NAMALWA (cell line): ENCODE measurements at regions not wholly inside any gene's neighbourhood (a gene's known extent, or its start where the extent isn't known, plus 50 kb on each side); places are given as distances from the start of the nearest gene placed in this dataset.
"Not testable (repeated sequence)": the region's sequence is repeated elsewhere in the genome, so short reads cannot be mapped to it uniquely, and the experiment has no call there.

Experiments
- DNase-seq: peaks from one replicate; pipeline ENCODE4 v3.0.0-alpha.2; 2015; ENCODE audit warnings: low spot score

DNA sequence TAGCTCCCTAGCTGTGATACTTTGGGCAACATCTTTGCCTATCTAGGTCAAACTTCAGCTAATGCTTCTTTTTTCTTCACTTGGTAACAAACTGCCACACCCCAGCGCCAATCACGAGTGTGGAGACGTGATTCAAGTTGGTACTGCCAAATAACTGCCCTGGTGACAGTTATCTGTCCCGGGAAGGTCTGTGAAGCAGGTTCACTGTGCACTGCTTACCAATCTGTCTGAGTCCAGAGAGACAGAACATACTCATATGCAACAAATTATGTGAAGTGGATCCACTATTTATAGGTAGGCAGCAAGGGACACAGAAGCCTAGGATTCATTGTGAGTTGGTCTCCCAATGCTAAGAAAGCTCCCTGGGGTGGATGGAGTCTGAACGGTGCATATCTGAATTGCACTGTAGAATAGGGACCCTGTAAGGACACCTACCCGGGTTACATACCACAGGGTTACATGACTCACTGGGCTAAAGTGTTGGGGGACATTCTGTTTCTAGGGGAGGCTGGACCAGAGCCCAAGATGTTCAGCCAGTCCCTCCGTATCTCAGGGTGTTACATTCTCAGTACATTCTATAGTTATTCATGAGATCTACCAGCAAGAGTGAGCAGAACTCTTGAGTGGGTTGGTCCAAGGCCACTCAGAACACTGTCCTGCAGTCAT lies 95.4 kb upstream of the STC2 start:
- DNase-seq, result no peak

DNA sequence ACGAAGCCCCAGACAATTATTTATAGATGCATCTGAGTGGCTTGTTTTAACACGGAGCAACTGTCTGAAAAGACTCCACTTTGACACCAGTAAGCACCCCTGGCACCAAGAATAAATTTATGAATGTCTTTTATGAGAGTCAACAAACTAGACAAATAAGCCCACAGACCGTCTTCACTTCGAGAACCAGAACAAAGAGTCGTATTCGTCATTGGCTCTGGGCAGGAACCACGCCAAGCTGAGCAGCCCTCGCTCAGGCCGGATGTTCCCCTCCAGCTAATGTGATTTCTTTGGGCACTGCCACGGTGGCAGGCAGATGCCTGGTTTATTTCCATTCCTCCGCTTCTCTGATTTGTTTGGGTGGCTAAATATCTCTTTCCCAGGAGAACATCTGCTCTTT lies 91.9 kb upstream of the STC2 start:
- DNase-seq, result no peak

DNA sequence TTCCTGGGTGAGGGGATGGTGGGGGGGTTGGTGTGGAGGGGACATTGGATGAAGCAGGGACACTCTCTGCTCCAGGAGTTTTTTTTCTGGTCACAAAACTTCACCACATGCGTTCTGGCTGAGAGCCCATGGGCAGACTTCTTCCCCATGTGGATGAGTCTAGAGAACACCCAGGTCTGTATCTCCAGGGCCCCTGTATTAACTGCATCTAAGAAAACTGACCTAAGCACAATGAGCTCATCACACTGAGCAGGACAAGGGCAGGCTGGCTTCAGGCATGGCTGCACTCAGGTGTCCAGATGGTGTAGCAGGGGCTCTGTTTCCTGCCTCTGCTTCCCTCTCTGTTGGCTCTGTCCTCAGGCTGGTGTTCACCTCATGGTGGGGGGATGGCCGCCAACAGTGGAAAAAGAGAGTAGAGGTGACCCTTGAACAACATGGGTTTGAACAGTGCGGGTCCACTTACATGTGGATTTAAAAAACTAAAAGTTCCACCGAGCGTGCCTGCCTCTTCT lies 85.3 kb upstream of the STC2 start:
- DNase-seq, result no peak

DNA sequence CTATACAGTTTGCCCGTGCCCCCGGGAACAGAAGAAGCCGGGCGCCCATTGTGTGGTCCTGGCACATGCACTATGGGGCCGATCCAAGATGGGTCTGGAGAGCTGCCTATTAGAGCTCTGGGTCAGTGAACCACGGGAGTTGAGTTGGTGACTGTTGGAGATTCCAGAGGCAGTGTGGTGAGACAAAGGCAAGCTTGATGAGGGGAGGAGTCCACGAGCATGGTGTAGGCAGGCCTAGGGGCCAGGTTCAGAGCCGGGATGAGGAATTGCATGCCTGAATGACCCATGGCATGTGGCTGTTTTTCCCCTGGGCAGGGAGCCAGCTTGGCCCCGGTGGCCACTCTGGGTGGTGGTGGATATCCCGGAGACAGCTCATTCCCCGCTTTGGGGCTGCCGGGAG lies 84.4 kb upstream of the STC2 start:
- no peak for DNase-seq

DNA sequence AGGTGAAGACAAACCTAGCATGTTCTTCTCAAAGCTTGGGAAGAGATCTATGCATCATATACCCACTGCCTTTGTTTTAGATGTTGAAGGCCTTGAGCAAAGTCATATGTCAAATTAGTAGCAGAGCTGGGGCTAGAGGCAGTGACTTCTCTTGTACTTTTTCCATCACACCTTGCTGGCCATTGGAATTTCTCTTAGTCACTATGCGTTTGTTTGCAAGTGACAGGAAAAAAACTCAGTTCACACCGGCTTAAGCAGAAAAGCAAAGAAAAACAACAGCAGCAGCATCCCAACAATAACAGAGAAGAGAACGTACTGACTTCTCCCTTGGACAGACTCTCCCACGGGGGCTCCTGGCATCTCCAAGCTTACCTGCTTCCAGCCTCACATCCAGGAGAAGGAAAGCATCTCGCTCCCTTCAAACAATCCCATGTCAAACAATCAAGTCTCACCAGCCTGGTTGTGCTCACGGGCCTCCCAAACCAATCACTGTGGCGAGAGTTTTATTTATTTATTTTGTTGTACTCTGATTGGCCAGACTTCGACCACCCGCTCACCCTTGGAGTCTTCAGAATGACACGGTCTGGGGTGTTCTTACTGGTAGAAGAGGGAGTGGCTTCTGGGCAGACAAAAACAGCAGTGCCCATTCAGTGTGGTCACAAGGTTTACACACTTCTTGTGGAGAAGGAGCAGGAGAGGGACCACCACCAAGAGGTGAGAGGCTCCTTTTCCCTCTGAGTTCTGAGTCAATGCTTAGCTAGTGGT lies 83.8 kb upstream of the STC2 start:
- no peak for DNase-seq

DNA sequence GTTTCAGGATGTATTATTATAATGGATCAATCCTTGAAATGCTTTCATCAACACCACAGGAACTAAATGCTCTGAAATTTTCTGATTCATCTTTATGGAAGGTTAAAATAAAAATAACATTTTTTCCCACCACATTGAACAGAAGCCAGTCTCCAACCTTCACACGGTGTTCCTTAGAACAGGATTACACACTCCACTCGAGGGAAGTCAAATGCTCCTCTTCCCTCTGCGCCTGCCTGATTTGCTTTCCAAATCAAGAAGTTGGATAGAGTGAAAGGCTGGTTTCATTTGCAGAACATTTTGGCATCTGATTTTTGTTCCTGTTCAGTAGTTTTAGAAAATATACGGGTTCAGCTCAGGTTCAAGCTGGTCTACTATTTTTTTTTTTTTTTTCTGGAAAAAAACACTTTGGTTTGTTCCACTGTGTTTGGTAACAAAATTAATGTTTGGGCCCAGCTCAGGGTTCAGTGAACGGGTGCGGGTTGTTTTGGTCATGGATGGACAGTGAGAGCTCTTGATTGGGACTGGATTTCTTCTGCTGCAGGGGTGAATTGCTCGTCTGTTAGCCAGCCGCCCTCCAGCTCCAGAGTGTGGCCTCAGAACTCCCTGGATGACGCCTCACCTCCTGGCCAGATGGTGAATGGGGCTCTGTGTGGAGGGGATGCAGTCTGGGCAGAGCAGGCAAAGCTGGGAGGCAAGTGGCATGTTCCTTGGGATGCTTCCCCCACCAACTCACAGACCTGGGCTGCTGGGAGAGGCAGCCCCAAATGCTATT lies 82.4 kb upstream of the STC2 start:
- no peak for DNase-seq

DNA sequence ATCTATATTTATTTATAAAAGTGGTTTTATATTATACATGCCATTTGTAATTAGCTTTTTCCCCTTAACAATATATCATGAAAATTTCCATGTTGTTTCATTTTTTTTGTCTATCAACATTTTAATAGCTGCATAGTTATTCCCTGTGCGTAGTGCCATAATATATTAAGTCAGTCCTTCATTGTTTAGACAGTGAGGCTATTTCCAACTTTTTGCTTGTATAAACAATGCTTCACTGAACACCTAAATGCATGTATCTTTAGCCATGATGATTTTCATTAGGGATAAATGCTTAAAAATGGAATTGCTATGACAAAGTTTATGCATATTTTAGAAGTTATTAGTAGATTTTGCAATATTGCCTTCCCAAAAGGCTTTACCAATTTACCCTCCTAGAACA lies 80.7 kb upstream of the STC2 start:
- no peak for DNase-seq

DNA sequence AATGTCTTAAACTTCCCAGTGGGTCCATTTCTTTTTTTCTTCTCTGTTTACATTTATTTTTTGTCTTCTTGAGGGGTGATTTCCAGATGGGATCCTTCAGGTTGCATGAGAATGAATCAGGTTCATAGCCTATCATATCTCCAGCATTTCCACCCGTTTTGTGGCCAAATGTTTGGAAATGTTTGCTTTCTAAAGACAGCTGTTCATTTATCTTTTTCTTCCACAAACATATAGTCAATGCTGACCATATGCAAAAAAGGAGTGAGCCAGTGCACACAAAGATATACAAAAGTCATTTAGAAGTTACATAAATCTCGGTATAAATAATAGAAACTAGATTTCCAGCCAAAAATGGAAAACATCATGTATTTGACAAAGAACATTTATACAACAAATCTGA lies 71.6 kb upstream of the STC2 start:
- DNase-seq, result no peak

DNA sequence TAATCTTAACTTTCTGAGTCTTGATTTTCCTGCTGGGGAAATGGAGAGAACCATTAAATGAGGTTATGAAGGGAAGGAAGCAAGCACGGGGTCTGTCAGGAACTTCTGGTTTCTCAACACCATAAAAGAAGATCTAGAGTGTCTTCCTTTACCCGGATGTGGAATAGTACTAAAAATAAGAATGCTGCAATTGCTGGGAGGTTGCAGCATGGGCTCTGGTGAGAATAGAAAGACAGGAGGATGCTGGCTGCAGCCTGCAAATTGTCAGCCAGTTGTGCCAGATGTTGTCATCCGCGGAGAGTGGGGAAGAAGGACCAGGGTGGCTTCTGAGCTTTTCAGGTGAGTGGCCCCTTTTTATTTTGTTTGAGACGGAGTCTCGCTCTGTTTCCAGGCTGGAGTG lies 69.3 kb upstream of the STC2 start:
- DNase-seq, result no peak

DNA sequence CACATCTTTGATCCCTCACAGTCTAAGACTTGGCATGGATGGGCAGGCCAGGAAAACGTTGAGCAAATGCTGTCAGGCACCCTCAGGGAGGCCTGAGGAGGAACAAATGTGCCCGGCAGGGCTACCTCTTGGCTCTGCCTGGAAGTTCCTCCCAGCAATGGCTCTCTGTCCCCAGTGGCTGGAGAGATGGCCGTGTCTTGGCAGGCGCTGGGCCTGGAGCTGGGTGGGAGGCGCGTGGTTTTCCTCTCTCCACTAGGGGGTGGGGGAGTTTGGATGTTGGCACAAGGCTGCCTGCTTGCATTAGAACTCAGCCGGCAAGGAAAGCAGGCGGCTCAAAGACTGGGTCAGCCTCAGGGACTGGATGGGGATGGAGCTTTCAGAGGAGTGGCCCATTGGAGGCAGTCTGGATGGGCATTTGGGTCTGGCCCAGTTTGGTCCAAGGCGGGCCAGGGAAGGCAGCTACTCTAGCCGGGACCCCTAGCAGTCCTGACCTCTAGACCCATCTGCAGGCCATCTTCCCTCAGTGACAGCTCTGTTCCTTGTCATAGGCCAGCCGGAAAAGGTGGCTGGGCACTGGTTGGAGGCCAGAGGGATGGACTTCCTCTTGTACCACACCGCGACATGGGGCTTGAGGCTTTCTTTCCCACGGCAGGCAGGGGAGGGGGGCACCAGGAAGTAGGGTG lies 68.2 kb upstream of the STC2 start:
- peak; percentile 11 for DNase-seq

DNA sequence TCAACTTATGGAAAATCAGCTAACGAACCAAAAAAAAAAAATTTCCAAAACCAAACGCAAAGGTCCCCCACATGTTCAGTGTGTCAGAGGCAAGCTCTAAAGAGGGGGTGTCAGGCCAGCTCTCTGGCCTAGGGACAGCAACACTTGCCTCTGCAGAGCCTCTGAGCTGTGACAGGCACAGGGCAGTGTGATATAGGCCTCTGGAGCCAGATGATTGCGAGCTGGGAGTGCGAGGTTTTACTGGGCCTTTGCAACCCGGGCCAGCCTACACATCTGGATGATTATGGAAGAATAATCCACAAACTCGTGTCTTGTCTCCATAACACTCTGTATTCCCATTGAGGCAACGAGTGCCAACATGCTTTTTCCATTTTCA lies 67.7 kb upstream of the STC2 start:
- no peak for DNase-seq

DNA sequence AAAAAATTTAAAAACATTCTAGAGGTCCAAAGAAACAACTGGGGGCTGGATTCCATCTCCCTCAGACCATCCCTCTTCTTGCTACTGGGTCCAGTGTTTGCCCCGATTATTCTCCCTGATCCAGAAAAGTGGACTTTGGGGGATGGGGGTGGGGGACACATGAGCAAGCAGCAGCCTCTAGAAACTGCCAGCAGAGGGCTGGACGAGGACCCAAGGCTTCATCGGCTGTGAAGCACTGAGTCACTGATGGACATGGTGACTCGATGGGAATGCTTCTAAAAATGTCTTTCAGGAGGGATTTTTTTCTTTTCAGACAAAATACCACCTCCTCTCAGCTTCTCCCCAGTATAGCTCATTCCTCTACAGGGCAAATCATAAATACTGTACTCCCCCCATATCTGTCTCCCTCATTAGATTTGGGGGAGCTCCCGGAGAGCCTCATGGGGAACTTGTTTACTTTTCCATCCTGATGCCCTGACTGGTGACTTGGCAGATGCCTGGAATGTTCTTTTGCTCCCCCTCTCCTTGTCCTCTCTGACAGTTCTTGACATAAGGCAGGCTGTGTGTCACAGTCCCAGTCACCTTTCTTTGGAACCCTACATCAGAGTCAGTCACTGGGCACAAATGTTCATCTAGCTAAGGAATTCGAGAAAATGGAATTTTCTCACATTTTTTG lies 67.2 kb upstream of the STC2 start:
- no peak for DNase-seq

DNA sequence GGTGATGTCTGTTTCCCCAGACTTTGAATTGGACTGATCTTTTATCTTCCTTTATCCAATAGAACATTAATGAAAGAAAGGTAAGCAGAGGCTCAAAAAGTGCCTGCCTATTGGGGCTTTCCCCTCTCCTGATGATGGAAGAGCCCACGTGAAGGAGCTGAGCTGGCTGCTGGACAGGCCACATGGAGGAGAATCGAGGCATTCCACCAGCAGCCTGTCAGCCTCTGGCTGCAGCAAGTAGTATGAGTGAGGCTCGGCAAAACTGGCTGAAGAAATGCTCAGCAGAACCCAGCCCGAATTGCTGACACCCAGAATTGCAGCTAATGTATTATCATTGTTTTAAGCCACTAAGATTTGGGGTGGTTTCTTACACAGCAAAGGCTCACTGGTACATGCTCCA lies 66.5 kb upstream of the STC2 start:
- DNase-seq, result no peak

DNA sequence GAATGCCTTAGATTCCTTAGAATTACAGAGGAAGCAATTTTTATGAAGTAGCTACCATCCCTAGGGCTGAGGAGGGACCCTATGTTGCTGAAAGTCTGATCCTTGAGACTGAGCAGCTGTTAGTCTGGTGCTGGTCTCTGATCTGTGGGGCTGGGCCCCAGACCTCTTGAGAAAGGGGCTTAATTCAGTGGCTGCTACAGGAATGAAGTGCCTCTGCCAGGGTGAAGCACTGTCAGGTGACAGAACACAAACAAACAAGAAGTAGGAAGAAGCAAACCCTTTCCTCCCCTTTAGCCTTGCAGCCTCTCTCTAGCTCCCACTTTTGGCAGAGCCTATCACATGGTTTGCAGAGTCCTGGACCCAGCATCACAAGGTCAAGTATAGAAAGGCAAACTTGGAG lies 64.0 kb upstream of the STC2 start:
- DNase-seq, result no peak

DNA sequence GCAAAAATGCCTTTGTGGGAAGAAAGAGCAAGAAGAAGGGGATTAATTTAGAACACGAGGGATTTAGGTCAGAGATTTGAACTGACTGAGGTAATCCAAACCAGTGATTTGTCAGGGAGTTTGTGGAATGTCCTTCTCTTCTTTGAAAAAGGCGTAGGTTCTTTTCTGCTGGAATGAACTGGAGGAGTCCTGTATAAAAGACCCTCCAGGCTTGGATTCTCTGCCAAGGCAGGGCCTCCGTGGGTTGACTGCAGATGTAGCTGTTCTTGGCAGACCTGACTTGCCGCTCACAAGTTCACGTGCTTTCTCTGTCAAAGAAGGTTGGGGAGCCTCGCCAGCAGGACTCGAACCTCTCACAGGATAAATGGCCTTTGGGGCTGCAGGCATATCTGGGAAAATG lies 62.8 kb upstream of the STC2 start:
- DNase-seq, result no peak

DNA sequence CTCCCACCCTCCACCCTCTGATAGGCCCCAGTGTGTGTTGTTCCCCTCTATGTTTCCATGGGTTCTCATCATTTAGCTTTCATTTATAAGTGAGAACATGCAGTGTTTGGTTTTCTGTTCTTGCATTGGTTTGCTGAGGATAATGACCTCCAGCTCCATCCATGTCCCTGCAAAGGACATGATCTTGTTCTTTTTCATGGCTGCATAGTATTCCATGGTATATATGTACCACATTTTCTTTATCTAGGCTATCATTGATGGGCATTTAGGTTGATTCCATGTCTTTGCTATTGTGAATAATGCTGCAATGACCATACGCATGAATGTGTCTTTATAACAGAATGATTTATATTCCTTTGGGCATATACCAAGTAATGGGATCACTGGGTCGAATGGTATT lies 59.1 kb upstream of the STC2 start:
- not testable (repeated sequence) for DNase-seq

DNA sequence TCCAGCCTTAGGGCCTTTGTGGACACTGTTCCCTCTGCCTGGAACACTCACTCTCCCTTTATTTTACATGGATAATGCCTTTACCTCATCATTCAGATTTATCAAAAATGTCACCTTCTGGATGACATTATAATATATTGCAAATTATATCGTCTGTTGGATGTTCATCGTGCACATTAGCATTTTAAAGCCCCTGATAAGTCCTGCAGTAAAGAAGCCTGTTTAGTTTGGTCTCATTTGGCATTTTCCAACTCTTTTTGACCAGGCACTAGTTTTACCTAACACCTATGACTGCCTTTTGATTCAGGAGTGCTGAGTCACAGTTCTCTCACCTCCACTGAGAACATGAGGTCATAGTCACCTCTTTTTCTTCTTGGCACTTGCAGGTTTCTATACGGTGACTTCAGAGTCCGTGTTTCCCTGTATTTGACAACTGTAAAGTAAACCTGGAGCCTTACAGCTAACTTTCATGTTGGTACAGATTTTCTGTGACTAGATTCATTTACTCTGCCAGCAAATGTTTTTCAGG lies 57.7 kb upstream of the STC2 start:
- no peak for DNase-seq

DNA sequence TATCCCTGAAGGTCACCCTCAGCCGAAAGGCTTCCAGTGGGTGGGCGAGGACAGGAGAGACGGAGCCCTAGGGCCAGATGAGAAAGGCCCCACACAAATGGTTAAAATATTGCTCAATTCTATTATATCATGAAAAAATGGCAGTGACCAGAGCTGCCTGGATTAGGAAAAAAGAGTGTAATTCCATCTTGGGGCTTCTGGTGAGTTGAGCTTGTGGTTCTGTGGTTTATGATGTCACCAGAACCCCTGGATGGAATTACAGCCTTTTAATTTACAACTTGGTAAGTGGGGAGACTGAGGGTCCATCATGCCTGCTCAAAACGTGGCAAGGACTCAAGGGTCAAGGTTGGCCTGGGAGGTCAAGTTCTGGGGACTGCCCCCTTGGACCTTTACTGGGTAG lies 55.5 kb upstream of the STC2 start:
- no peak for DNase-seq

DNA sequence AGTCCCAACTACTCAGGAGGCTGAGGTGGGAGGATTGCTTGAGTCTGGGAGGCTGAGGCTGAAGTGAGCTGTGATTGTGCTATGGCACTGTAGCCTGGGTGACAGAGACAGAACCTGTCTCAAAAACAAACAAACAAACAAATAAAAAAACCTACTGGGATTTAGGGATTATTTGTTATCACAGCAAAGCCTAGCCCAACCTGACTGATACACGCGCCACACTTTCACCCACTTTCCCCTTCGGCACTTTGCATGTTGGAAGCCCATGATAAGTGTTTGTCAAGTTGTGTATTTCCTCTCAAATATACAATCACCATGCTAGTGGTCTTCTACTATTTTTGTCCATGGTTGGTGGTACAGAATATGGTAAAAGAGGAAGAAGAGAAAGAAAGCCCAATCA lies 50.5 kb upstream of the STC2 start:
- DNase-seq, result no peak
